ENCODE measurements at regions not wholly inside any gene's neighbourhood (a gene's known extent, or its start where the extent isn't known, plus 50 kb on each side); places are given as distances from the start of the nearest gene placed in this dataset.
A peak's percentile ranks its signal among the peaks of the same experiment; 100 is the strongest.

DNA sequence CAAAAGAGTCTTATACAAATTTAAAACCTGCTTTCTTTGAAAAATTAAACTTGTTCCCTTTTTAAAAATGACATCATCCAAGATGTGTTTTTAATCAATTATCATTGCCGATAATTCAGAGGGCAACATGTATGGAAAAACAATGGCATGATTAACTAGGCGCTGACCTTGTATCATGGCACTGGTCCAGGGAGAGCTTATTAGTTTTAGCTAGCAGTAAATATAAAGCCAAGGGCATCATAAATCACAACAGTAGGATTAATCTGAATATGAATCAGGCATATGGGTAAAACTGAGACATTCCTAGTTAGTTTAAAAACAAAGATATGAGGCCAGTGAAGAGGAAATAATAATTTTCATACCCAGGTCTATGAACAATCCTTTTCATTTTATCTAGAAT, 374.0 kb downstream of the HDGFL1 start:
- H3K27ac ChIP-seq (ENCODE audit: insufficient read depth, low read depth, low read length), result no peak overlapping the region
- TF ChIP-seq, protein P1, sequence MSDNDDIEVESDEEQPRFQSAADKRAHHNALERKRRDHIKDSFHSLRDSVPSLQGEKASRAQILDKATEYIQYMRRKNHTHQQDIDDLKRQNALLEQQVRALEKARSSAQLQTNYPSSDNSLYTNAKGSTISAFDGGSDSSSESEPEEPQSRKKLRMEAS (IDR thresholded peaks at IDR 0.05; ENCODE audit: insufficient read depth, insufficient read length), result no peak
- TF ChIP-seq GATA2 (IDR thresholded peaks at IDR 0.05; ENCODE audit: insufficient read depth, insufficient read length, low read depth, low read length), result no peak
- TF ChIP-seq, protein P2, sequence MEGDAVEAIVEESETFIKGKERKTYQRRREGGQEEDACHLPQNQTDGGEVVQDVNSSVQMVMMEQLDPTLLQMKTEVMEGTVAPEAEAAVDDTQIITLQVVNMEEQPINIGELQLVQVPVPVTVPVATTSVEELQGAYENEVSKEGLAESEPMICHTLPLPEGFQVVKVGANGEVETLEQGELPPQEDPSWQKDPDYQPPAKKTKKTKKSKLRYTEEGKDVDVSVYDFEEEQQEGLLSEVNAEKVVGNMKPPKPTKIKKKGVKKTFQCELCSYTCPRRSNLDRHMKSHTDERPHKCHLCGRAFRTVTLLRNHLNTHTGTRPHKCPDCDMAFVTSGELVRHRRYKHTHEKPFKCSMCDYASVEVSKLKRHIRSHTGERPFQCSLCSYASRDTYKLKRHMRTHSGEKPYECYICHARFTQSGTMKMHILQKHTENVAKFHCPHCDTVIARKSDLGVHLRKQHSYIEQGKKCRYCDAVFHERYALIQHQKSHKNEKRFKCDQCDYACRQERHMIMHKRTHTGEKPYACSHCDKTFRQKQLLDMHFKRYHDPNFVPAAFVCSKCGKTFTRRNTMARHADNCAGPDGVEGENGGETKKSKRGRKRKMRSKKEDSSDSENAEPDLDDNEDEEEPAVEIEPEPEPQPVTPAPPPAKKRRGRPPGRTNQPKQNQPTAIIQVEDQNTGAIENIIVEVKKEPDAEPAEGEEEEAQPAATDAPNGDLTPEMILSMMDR (IDR thresholded peaks at IDR 0.05; ENCODE audit: extremely low read depth in 1 of 2, insufficient read depth in 1 of 2, low read depth in 1 of 2, low read length in 2 of 2), result no peak
- TF ChIP-seq POLR2A (IDR thresholded peaks at IDR 0.05; ENCODE audit: low read depth, low read length), result no peak
- TF ChIP-seq POLR2AphosphoS5 (IDR thresholded peaks at IDR 0.05; ENCODE audit: insufficient read depth, low read depth, low read length), result no peak
- TF ChIP-seq EZH2 (IDR thresholded peaks at IDR 0.05; ENCODE audit: borderline replicate concordance, low read depth, low read length, severe bottlenecking), result no peak
- TF ChIP-seq MYC (IDR thresholded peaks at IDR 0.05; ENCODE audit: low read depth, low read length), result no peak
- TF ChIP-seq JUN (IDR thresholded peaks at IDR 0.05; ENCODE audit: borderline replicate concordance, insufficient read depth, insufficient read length, low read depth), result no peak
- TF ChIP-seq FOS (IDR thresholded peaks at IDR 0.05; ENCODE audit: borderline replicate concordance, insufficient read depth, low read length), result no peak
- no peak overlapping the region for H3K4me3 ChIP-seq (replicated peaks in 1 of 3; ENCODE audit: insufficient read depth in 1 of 3, low read depth in 1 of 3, low read length in 3 of 3)
- FAIRE-seq (no peak), DNase-seq (ENCODE audit: low read depth, low spot score) (peak; percentile 66)
- no peaks in the 10 kb centered on the region for H3K27me3 ChIP-seq (ENCODE audit: control insufficient read depth in 2 of 2, insufficient read depth in 2 of 2, low read length in 2 of 2)
- H3K36me3 ChIP-seq (ENCODE audit: control insufficient read depth in 2 of 2, extremely low read depth in 1 of 2, insufficient read depth in 2 of 2, low read length in 2 of 2), result no peaks in the 10 kb centered on the region
- H3K4me1 ChIP-seq (ENCODE audit: control insufficient read depth, extremely low read depth, insufficient read depth, low read length), result no peaks in the 10 kb centered on the region
- POLR2A ChIA-PET, result no interaction called here
- no peak overlapping the region for H2AFZ ChIP-seq (ENCODE audit: low read depth, low read length)
- H3K9me3 ChIP-seq (replicated peaks; ENCODE audit: control insufficient read depth, insufficient read depth, low read length), result no peaks in the 10 kb centered on the region
- CTCF ChIA-PET, result no interaction called here
- dilution Hi-C loops (cut with MboI; ENCODE audit: extremely low pct_ligation_motif_present, low sequenced_read_pairs), result no loop called here
- H3K79me2 ChIP-seq (ENCODE audit: control insufficient read depth, insufficient read depth, low read length), result no peaks in the 10 kb centered on the region
- H4K20me1 ChIP-seq (replicated peaks; ENCODE audit: control insufficient read depth, extremely low read depth, insufficient read depth, low read length), result no peaks in the 10 kb centered on the region
- no peaks in the 10 kb centered on the region for H3K9me1 ChIP-seq (replicated peaks; ENCODE audit: control insufficient read depth, extremely low read depth, insufficient read depth, low read length)
- H3K9ac ChIP-seq (replicated peaks; ENCODE audit: extremely low read depth, insufficient read depth, low read length), result no peak overlapping the region
- BruUV-seq (replicated peaks), result no TSS peak
- intact Hi-C loops (cut with micrococcal nuclease), result no loop called here
- no peak overlapping the region for H3K4me2 ChIP-seq (ENCODE audit: insufficient read depth, low read length)
